ENCODE measurements at regions not wholly inside any gene's neighbourhood (a gene's known extent, or its start where the extent isn't known, plus 50 kb on each side); places are given as distances from the start of the nearest gene placed in this dataset.

DNA sequence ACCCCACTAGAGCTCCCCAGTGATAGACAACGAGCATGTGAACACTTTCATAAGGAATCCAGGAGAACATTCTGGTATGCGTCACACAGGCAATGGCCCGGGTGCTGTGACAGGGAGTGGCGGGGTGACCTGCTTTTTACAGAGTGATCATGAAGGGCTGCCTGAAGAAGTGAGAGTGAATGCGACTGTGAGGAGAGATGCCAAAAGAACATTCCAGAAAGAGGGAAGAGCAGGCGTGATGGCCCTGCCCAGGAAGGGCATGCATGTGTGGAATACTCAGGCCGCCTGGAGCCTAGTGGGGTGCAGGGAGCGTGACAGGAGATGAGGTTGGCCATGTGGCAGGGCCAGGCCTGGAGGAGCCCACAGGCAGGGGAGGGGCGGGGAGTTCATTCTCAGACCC, 53.8 kb downstream of the FZD10 start:
- TF ChIP-seq POLR2A (IDR thresholded peaks at IDR 0.05): no peak
- TF ChIP-seq, protein P1, sequence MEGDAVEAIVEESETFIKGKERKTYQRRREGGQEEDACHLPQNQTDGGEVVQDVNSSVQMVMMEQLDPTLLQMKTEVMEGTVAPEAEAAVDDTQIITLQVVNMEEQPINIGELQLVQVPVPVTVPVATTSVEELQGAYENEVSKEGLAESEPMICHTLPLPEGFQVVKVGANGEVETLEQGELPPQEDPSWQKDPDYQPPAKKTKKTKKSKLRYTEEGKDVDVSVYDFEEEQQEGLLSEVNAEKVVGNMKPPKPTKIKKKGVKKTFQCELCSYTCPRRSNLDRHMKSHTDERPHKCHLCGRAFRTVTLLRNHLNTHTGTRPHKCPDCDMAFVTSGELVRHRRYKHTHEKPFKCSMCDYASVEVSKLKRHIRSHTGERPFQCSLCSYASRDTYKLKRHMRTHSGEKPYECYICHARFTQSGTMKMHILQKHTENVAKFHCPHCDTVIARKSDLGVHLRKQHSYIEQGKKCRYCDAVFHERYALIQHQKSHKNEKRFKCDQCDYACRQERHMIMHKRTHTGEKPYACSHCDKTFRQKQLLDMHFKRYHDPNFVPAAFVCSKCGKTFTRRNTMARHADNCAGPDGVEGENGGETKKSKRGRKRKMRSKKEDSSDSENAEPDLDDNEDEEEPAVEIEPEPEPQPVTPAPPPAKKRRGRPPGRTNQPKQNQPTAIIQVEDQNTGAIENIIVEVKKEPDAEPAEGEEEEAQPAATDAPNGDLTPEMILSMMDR (IDR thresholded peaks at IDR 0.05): no peak

Measured in right lobe of liver (tissue), 4 donors.